ENCODE measurements at regions not wholly inside any gene's neighbourhood (a gene's known extent, or its start where the extent isn't known, plus 50 kb on each side); places are given as distances from the start of the nearest gene placed in this dataset.

GRCh38 chr9:79015951-79016350 is 555.8 kb upstream of the TLE4 start:
- DNase-seq (ENCODE audit: low spot score), result no peak

GRCh38 chr9:79020276-79020675 is 551.5 kb upstream of the TLE4 start:
- no peak for DNase-seq (ENCODE audit: low spot score)

- no peak for DNase-seq (ENCODE audit: low spot score)
Measured at GRCh38 chr9:79021084-79021483, 550.7 kb upstream of the TLE4 start.

- DNase-seq (ENCODE audit: low spot score), result no peak
Measured at GRCh38 chr9:79023134-79023580, 548.6 kb upstream of the TLE4 start.

- DNase-seq (ENCODE audit: low spot score), result no peak
Measured at GRCh38 chr9:79026316-79026715, 545.4 kb upstream of the TLE4 start.

- DNase-seq (ENCODE audit: low spot score), result no peak
Measured at GRCh38 chr9:79028101-79028500, 543.7 kb upstream of the TLE4 start.

- no peak for DNase-seq (ENCODE audit: low spot score)
Measured at GRCh38 chr9:79034583-79034982, 537.2 kb upstream of the TLE4 start.

- no peak for DNase-seq (ENCODE audit: low spot score)
Measured at GRCh38 chr9:79037338-79037737, 534.4 kb upstream of the TLE4 start.

- no peak for DNase-seq (ENCODE audit: low spot score)
Measured at GRCh38 chr9:79040671-79041070, 531.1 kb upstream of the TLE4 start.

GRCh38 chr9:79041266-79041665 is 530.5 kb upstream of the TLE4 start:
- DNase-seq (ENCODE audit: low spot score), result no peak

GRCh38 chr9:79043916-79044315 is 527.8 kb upstream of the TLE4 start:
- no peak for DNase-seq (ENCODE audit: low spot score)

GRCh38 chr9:79046401-79046800 is 525.4 kb upstream of the TLE4 start:
- DNase-seq (ENCODE audit: low spot score), result no peak

- no peak for DNase-seq (ENCODE audit: low spot score)
Measured at GRCh38 chr9:79049371-79049770, 522.4 kb upstream of the TLE4 start.

- DNase-seq (ENCODE audit: low spot score), result no peak
Measured at GRCh38 chr9:79053598-79053997, 518.2 kb upstream of the TLE4 start.

- no peak for DNase-seq (ENCODE audit: low spot score)
Measured at GRCh38 chr9:79054500-79054899, 517.3 kb upstream of the TLE4 start.

GRCh38 chr9:79056041-79056440 is 515.7 kb upstream of the TLE4 start:
- DNase-seq (ENCODE audit: low spot score), result no peak

GRCh38 chr9:79057576-79057975 is 514.2 kb upstream of the TLE4 start:
- no peak for DNase-seq (ENCODE audit: low spot score)

- DNase-seq (ENCODE audit: low spot score), result no peak
Measured at GRCh38 chr9:79060766-79061165, 511.0 kb upstream of the TLE4 start.

GRCh38 chr9:79061752-79062616 is 509.8 kb upstream of the TLE4 start:
- DNase-seq (ENCODE audit: low spot score), result no peak

- no peak for DNase-seq (ENCODE audit: low spot score)
Measured at GRCh38 chr9:79073201-79073600, 498.6 kb upstream of the TLE4 start.

- DNase-seq (ENCODE audit: low spot score), result no peak
Measured at GRCh38 chr9:79080536-79080935, 491.2 kb upstream of the TLE4 start.

GRCh38 chr9:79083621-79084020 is 488.1 kb upstream of the TLE4 start:
- DNase-seq (ENCODE audit: low spot score), result no peak

- DNase-seq (ENCODE audit: low spot score), result no peak
Measured at GRCh38 chr9:79087133-79087532, 484.6 kb upstream of the TLE4 start.

GRCh38 chr9:79089054-79089560 is 482.7 kb upstream of the TLE4 start:
- DNase-seq (ENCODE audit: low spot score), result no peak
